OCI-LY7 (cell line): ENCODE measurements at regions not wholly inside any gene's neighbourhood (a gene's known extent, or its start where the extent isn't known, plus 50 kb on each side); places are given as distances from the start of the nearest gene placed in this dataset.

Experiments
- BruUV-seq: library from RNA; stranded (reverse); fragments of 400-500 nt; replicated peaks from 2 replicates; lab custom pipeline; 2021; lab: Mats Ljungman, UMichigan
- CTCF ChIA-PET: fragments of 300-600 bp; sonication (Branson Sonifier 250); formaldehyde crosslinking; loops from one replicate; lab custom pipeline; 2022; ENCODE audit warnings: antibody characterized with exemption; ENCODE audit not compliant: unreplicated experiment; lab: Charles Lee
- POLR2A ChIA-PET: fragments of 300-600 bp; sonication (Branson Sonifier 250); formaldehyde crosslinking; loops from one replicate; lab custom pipeline; 2022; ENCODE audit warnings: antibody characterized with exemption; lab: Charles Lee
- DNase-seq: peaks from one replicate; pipeline ENCODE4 v3.0.0-alpha.2; 2015; ENCODE audit warnings: low spot score
- H2AFZ ChIP-seq: fragments of 200-600 bp; sonication (generic), shearing (Covaris generic); 2 replicates; pipeline ENCODE4 v1.6.1; 2014; ENCODE audit warnings: mild to moderate bottlenecking, antibody characterized with exemption, low read length, moderate library complexity
- H3K27ac ChIP-seq: fragments of 200-600 bp; sonication (generic); 2 replicates; pipeline ENCODE4 v1.5.1; 2014; ENCODE audit warnings: mixed run types, low read depth, mild to moderate bottlenecking, moderate library complexity, low read length, inconsistent platforms; ENCODE audit not compliant: poor library complexity, severe bottlenecking
- H3K36me3 ChIP-seq: fragments of 200-600 bp; sonication (generic); 2 replicates; pipeline ENCODE4 v1.6.1; 2014; ENCODE audit warnings: mild to moderate bottlenecking, antibody characterized with exemption, low read length, moderate library complexity, mixed read lengths; ENCODE audit not compliant: insufficient read depth
- H3K4me1 ChIP-seq: fragments of 200-600 bp; sonication (generic); 2 replicates; pipeline ENCODE4 v1.5.1; 2014; ENCODE audit warnings: mild to moderate bottlenecking, low read length; ENCODE audit not compliant: insufficient read depth, poor library complexity, severe bottlenecking
- H3K4me2 ChIP-seq: fragments of 200-600 bp; sonication (generic); 2 replicates; pipeline ENCODE4 v1.6.1; 2014; ENCODE audit warnings: mild to moderate bottlenecking, low read length
- H3K4me3 ChIP-seq: fragments of 200-600 bp; sonication (generic); 2 replicates; pipeline ENCODE4 v1.5.1; 2014; ENCODE audit warnings: mild to moderate bottlenecking, low read depth, low read length; ENCODE audit not compliant: poor library complexity, severe bottlenecking
- H3K79me2 ChIP-seq: fragments of 200-600 bp; sonication (generic); 2 replicates; pipeline ENCODE4 v1.6.1; 2016; ENCODE audit warnings: low read depth, mild to moderate bottlenecking, low read length, moderate library complexity, mixed read lengths; ENCODE audit not compliant: insufficient read depth
- H3K9me2 ChIP-seq: fragments of 200-600 bp; sonication (generic); 2 replicates; pipeline ENCODE4 v1.6.1; 2016; ENCODE audit warnings: mild to moderate bottlenecking, low read length, mixed read lengths; ENCODE audit not compliant: insufficient read depth
- H3K9me3 ChIP-seq: fragments of 200-600 bp; sonication (generic); 2 replicates; pipeline ENCODE4 v1.6.1; 2014; ENCODE audit warnings: mild to moderate bottlenecking, mixed run types, low read length, mixed read lengths
- H4K20me1 ChIP-seq: fragments of 200-600 bp; sonication (generic); 2 replicates; pipeline ENCODE4 v1.6.1; 2014; ENCODE audit warnings: mild to moderate bottlenecking, antibody characterized with exemption, low read length, moderate library complexity, mixed read lengths; ENCODE audit not compliant: insufficient read depth
- CTCF ChIP-seq: fragments of 200-600 bp; sonication (generic); conservative IDR thresholded peaks from 2 replicates; pipeline ENCODE4 v1.5.1; 2014; ENCODE audit warnings: mild to moderate bottlenecking, antibody characterized with exemption, low read length, moderate library complexity, mixed read lengths
- EZH2phosphoT487 ChIP-seq: fragments of 200-600 bp; sonication (generic); IDR thresholded peaks from 2 replicates; pipeline ENCODE4 v1.6.1; 2018; ENCODE audit warnings: low read depth, borderline replicate concordance, mild to moderate bottlenecking, mixed run types, antibody characterized with exemption, low read length, moderate library complexity, mixed read lengths
- intact Hi-C: fragments of 100-400 bp; cut with micrococcal nuclease; formaldehyde crosslinking; loops from one replicate; pipeline ENCODE4 v1.10.0; 2022; ENCODE audit not compliant: unreplicated experiment

GRCh38 chr7:109226699-109227098, 657.0 kb downstream of the DNAJB9 start:
- Histone ChIP-seq H3K9me3 (no peaks in the 10 kb centered on the region), H3K9me2 (no peaks in the 10 kb centered on the region), H3K79me2 (no peaks in the 10 kb centered on the region), H2AFZ (no peak overlapping the region), H3K4me2 (no peak overlapping the region), H3K4me1 (no peaks in the 10 kb centered on the region), H4K20me1 (no peaks in the 10 kb centered on the region), H3K4me3 (no peak overlapping the region), H3K27ac (no peak overlapping the region), H3K36me3 (no peaks in the 10 kb centered on the region)
- TF ChIP-seq CTCF: no peak
- TF ChIP-seq EZH2phosphoT487: no peak
- POLR2A ChIA-PET: no interaction called here
- CTCF ChIA-PET: no interaction called here
- DNase-seq: no peak
- intact Hi-C loops: no loop called here
- BruUV-seq: no TSS peak

DNA sequence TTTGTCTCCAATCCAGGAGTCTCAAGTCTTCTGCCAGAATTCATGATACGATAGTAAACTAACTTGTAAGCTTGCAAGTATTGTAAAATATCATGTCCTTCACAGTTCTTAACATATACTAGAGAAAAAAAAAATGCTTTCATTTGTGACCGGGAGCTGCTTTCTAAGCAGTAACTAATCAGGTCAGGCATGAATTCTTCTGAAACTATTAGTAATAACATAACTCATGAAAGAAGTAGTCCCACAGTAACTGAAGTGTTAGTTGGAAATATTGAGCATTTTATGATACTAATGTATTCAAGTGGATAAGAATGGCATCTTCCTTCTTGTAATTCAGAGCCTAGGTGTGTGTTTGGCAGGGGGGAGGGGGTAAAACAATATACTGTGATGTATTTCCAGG, 665.6 kb downstream of the DNAJB9 start:
- CTCF ChIA-PET: no interaction called here
- TF ChIP-seq EZH2phosphoT487 (no peak), CTCF (no peak)
- Histone ChIP-seq H3K4me1 (no peaks in the 10 kb centered on the region), H3K9me2 (no peaks in the 10 kb centered on the region), H3K4me2 (no peak overlapping the region), H3K4me3 (no peak overlapping the region), H3K9me3 (no peaks in the 10 kb centered on the region), H3K27ac (no peak overlapping the region), H3K36me3 (no peaks in the 10 kb centered on the region), H3K79me2 (no peaks in the 10 kb centered on the region), H2AFZ (no peak overlapping the region), H4K20me1 (no peaks in the 10 kb centered on the region)
- BruUV-seq: no TSS peak
- no peak for DNase-seq
- POLR2A ChIA-PET: interaction anchor here (0.6 to 0.7 kb wide), 3 partner anchors 70 to 396 kb away, joined by 3 read pairs; no protein-coding TSS in a partner anchor
- intact Hi-C loops: no loop called here

- Histone ChIP-seq H3K4me1 (no peaks in the 10 kb centered on the region), H3K4me2 (no peak overlapping the region), H3K4me3 (no peak overlapping the region), H2AFZ (no peak overlapping the region), H4K20me1 (no peaks in the 10 kb centered on the region), H3K9me2 (no peaks in the 10 kb centered on the region), H3K36me3 (no peaks in the 10 kb centered on the region), H3K79me2 (no peaks in the 10 kb centered on the region), H3K9me3 (no peaks in the 10 kb centered on the region), H3K27ac (no peak overlapping the region)
- ChIA-PET CTCF (no interaction called here), POLR2A (no interaction called here)
- no peak for DNase-seq
- TF ChIP-seq CTCF (no peak), EZH2phosphoT487 (no peak)
- intact Hi-C loops: no loop called here
- BruUV-seq: no TSS peak
These were observed 676.8 kb downstream of the DNAJB9 start for GRCh38 chr7:109246330-109247077.
